PC-9 (cell line): ENCODE measurements at regions not wholly inside any gene's neighbourhood (a gene's known extent, or its start where the extent isn't known, plus 50 kb on each side); places are given as distances from the start of the nearest gene placed in this dataset.

Experiments
- BruUV-seq: library from RNA; stranded (reverse); fragments of 400-500 nt; replicated peaks from 2 replicates; lab custom pipeline; 2021; lab: Mats Ljungman, UMichigan
- CTCF ChIA-PET: fragments of 300-600 bp; sonication (Branson Sonifier 250); formaldehyde crosslinking; loops from one replicate; lab custom pipeline; 2022; ENCODE audit warnings: antibody characterized with exemption; lab: Charles Lee
- POLR2A ChIA-PET: fragments of 300-600 bp; sonication (Branson Sonifier 250); formaldehyde crosslinking; loops from one replicate; lab custom pipeline; 2022; ENCODE audit warnings: antibody characterized with exemption; ENCODE audit not compliant: unreplicated experiment; lab: Charles Lee
- DNase-seq, 2 experiments: peaks; one replicate each; pipeline versions ENCODE4 v3.0.0 to v3.0.0-alpha.2; 2015 to 2022; ENCODE audit warnings: mixed read lengths in 1 of 2
- H2AFZ ChIP-seq: fragments of 200-600 bp; sonication (generic); 2 replicates; pipeline ENCODE4 v1.8.1; 2017; ENCODE audit warnings: antibody characterized with exemption
- H3F3A ChIP-seq: fragments of 200-600 bp; sonication (generic); 2 replicates; pipeline ENCODE4 v1.8.1; 2017; ENCODE audit warnings: antibody characterized with exemption, mild to moderate bottlenecking, low read depth; ENCODE audit not compliant: insufficient read depth
- H3K27ac ChIP-seq: fragments of 200-600 bp; sonication (generic); 2 replicates; pipeline ENCODE4 v1.6.1; 2016; ENCODE audit warnings: mixed run types
- H3K27me3 ChIP-seq: fragments of 200-600 bp; sonication (generic); 2 replicates; pipeline ENCODE4 v1.6.1; 2016; ENCODE audit warnings: low read depth, mixed run types; ENCODE audit not compliant: insufficient read depth
- H3K36me3 ChIP-seq: fragments of 200-600 bp; sonication (generic); 2 replicates; pipeline ENCODE4 v1.6.1; 2016; ENCODE audit warnings: low read depth, mixed run types
- H3K4me1 ChIP-seq: fragments of 200-600 bp; sonication (generic); replicated peaks from 2 replicates; pipeline ENCODE4 v1.6.1; 2016; ENCODE audit warnings: mixed run types; ENCODE audit not compliant: insufficient read depth
- H3K4me2 ChIP-seq: fragments of 200-600 bp; sonication (generic); 2 replicates; pipeline ENCODE4 v1.6.1; 2017; ENCODE audit warnings: mixed run types
- H3K4me3 ChIP-seq: fragments of 200-600 bp; sonication (generic); 2 replicates; pipeline ENCODE4 v1.6.1; 2016; ENCODE audit warnings: mixed run types
- H3K79me2 ChIP-seq: fragments of 200-600 bp; sonication (generic); 2 replicates; pipeline ENCODE4 v1.6.1; 2017; ENCODE audit warnings: low read depth, mixed run types
- H3K9me2 ChIP-seq: fragments of 200-600 bp; sonication (generic); 2 replicates; pipeline ENCODE4 v1.8.1; 2017; ENCODE audit warnings: mild to moderate bottlenecking; ENCODE audit not compliant: insufficient read depth
- H3K9me3 ChIP-seq: fragments of 200-600 bp; sonication (generic); 2 replicates; pipeline ENCODE4 v1.8.1; 2016; ENCODE audit warnings: low read depth; ENCODE audit not compliant: insufficient read depth
- H4K20me1 ChIP-seq: fragments of 200-600 bp; sonication (generic); 2 replicates; pipeline ENCODE4 v1.8.1; 2017; ENCODE audit not compliant: insufficient read depth
- CTCF ChIP-seq: fragments of 200-600 bp; sonication (generic); conservative IDR thresholded peaks from 2 replicates; pipeline ENCODE4 v1.6.1; 2017; ENCODE audit warnings: mixed run types, antibody characterized with exemption, mild to moderate bottlenecking, moderate library complexity
- EZH2 ChIP-seq: fragments of 200-600 bp; sonication (generic); IDR thresholded peaks from 2 replicates; pipeline ENCODE4 v1.8.0; 2017; ENCODE audit warnings: antibody characterized with exemption, low read depth
- intact Hi-C: fragments of 100-400 bp; cut with micrococcal nuclease; formaldehyde crosslinking; loops from one replicate; pipeline ENCODE4 v1.10.0; 2022; ENCODE audit not compliant: unreplicated experiment

GRCh38 chr15:97875025-97875512, 85.4 kb upstream of the ARRDC4 start:
- Histone ChIP-seq H3K9me3 (no peaks in the 10 kb centered on the region), H3F3A (no peaks in the 10 kb centered on the region), H3K4me2 (no peak overlapping the region), H3K4me1 (no peaks in the 10 kb centered on the region), H2AFZ (no peak overlapping the region), H4K20me1 (no peaks in the 10 kb centered on the region), H3K4me3 (no peak overlapping the region), H3K9me2 (no peaks in the 10 kb centered on the region), H3K27me3 (no peaks in the 10 kb centered on the region; the same call in 1 of the 2 replicates), H3K27ac (no peak overlapping the region), H3K79me2 (no peaks in the 10 kb centered on the region), H3K36me3 (no peaks in the 10 kb centered on the region)
- intact Hi-C loops: no loop called here
- TF ChIP-seq CTCF (no peak), EZH2 (no peak)
- CTCF ChIA-PET: no interaction called here
- DNase-seq: no peak
- POLR2A ChIA-PET: no interaction called here
- BruUV-seq: no TSS peak

- Histone ChIP-seq H3K79me2 (no peaks in the 10 kb centered on the region), H3K36me3 (no peaks in the 10 kb centered on the region), H3K4me1 (no peaks in the 10 kb centered on the region), H3K27me3 (no peaks in the 10 kb centered on the region; the same call in 1 of the 2 replicates), H2AFZ (no peak overlapping the region), H3K27ac (no peak overlapping the region), H3F3A (no peaks in the 10 kb centered on the region), H3K9me2 (no peaks in the 10 kb centered on the region), H3K4me2 (no peak overlapping the region), H4K20me1 (no peaks in the 10 kb centered on the region), H3K4me3 (no peak overlapping the region), H3K9me3 (no peaks in the 10 kb centered on the region)
- ChIA-PET POLR2A (no interaction called here), CTCF (no interaction called here)
- TF ChIP-seq CTCF (no peak), EZH2 (no peak)
- no TSS peak for BruUV-seq
- DNase-seq: no peak
- intact Hi-C loops: no loop called here
Observed at GRCh38 chr15:97875513-97876280, 84.8 kb upstream of the ARRDC4 start.

GRCh38 chr15:97876281-97876675, 84.2 kb upstream of the ARRDC4 start:
- no peak overlapping the region for H3K4me2 ChIP-seq
- H2AFZ ChIP-seq: no peak overlapping the region
- CTCF ChIA-PET: no interaction called here
- no peaks in the 10 kb centered on the region for H3K79me2 ChIP-seq
- no peaks in the 10 kb centered on the region for H3K4me1 ChIP-seq
- no TSS peak for BruUV-seq
- no peaks in the 10 kb centered on the region; the same call in 1 of the 2 replicates for H3K27me3 ChIP-seq
- intact Hi-C loops: no loop called here
- no peak overlapping the region for H3K4me3 ChIP-seq
- DNase-seq: no peak
- no peaks in the 10 kb centered on the region for H3K9me2 ChIP-seq
- H3K27ac ChIP-seq: no peak overlapping the region
- POLR2A ChIA-PET: no interaction called here
- no peaks in the 10 kb centered on the region for H3K9me3 ChIP-seq
- H4K20me1 ChIP-seq: no peaks in the 10 kb centered on the region
- H3K36me3 ChIP-seq: no peaks in the 10 kb centered on the region
- TF ChIP-seq CTCF: no peak
- no peak for TF ChIP-seq EZH2
- no peaks in the 10 kb centered on the region for H3F3A ChIP-seq
